HG03095 (cell line): ENCODE measurements at regions not wholly inside any gene's neighbourhood (a gene's known extent, or its start where the extent isn't known, plus 50 kb on each side); places are given as distances from the start of the nearest gene placed in this dataset.
"Not testable (repeated sequence)": the region's sequence is repeated elsewhere in the genome, so short reads cannot be mapped to it uniquely, and the experiment has no call there.

Experiments
- ATAC-seq: cut with Tn5 transposase; IDR thresholded peaks from one replicate; pipeline ENCODE4 v1.9.1; 2021; ENCODE audit warnings: moderate library complexity; ENCODE audit not compliant: unreplicated experiment

GRCh38 chr3:14272959-14273560 is 94.4 kb downstream of the LSM3 start:
- not testable (repeated sequence) for ATAC-seq

- no peak for ATAC-seq
These were observed 95.4 kb downstream of the LSM3 start for GRCh38 chr3:14273901-14274611.

GRCh38 chr3:14274612-14274936 is 96.0 kb downstream of the LSM3 start:
- no peak for ATAC-seq

- no peak for ATAC-seq
These were observed 96.7 kb downstream of the LSM3 start for GRCh38 chr3:14274999-14275961.

GRCh38 chr3:14275962-14276909 is 97.6 kb downstream of the LSM3 start:
- ATAC-seq, result no peak

GRCh38 chr3:14277557-14277956 is 98.9 kb downstream of the LSM3 start:
- ATAC-seq, result no peak

GRCh38 chr3:14278265-14278798 is 99.7 kb downstream of the LSM3 start:
- no peak for ATAC-seq

- ATAC-seq, result no peak
These were observed 100.4 kb downstream of the LSM3 start for GRCh38 chr3:14278799-14279625.

- ATAC-seq, result no peak
These were observed 101.0 kb downstream of the LSM3 start for GRCh38 chr3:14279626-14280061.

GRCh38 chr3:14280326-14280725 is 101.7 kb downstream of the LSM3 start:
- ATAC-seq, result no peak

- no peak for ATAC-seq
These were observed 102.4 kb downstream of the LSM3 start for GRCh38 chr3:14281053-14281452.

GRCh38 chr3:14282001-14282705 is 103.5 kb downstream of the LSM3 start:
- ATAC-seq, result no peak

- no peak for ATAC-seq
These were observed 104.1 kb downstream of the LSM3 start for GRCh38 chr3:14282706-14283075.

- ATAC-seq, result no peak
These were observed 104.6 kb downstream of the LSM3 start for GRCh38 chr3:14283092-14283812.

- ATAC-seq, result no peak
These were observed 105.3 kb downstream of the LSM3 start for GRCh38 chr3:14283813-14284438.

- ATAC-seq, result no peak
These were observed 106.3 kb downstream of the LSM3 start for GRCh38 chr3:14284694-14285547.

GRCh38 chr3:14285548-14285925 is 106.9 kb downstream of the LSM3 start:
- no peak for ATAC-seq
